ENCODE measurements at regions not wholly inside any gene's neighbourhood (a gene's known extent, or its start where the extent isn't known, plus 50 kb on each side); places are given as distances from the start of the nearest gene placed in this dataset.

GRCh38 chrX:109890300-109890699, 112.6 kb upstream of the TMEM164 start:
- Histone ChIP-seq H3K4me1 (ENCODE audit: control insufficient read depth, insufficient read depth, low read length) (peaks cover 16% of the 10 kb centered on the region), H3K27ac (ENCODE audit: control insufficient read depth, insufficient read depth) (no peak overlapping the region), H3K9me3 (replicated peaks; ENCODE audit: control insufficient read depth, insufficient read depth, low read length) (no peaks in the 10 kb centered on the region), H3K4me2 (ENCODE audit: control insufficient read depth, insufficient read depth) (no peak overlapping the region; the same call in 1 of the 2 replicates), H4K20me1 (ENCODE audit: control insufficient read depth, insufficient read depth) (no peaks in the 10 kb centered on the region), H2AFZ (ENCODE audit: control insufficient read depth, low read depth, low read length) (no peak overlapping the region; the same call in 1 of the 2 replicates), H3K9ac (ENCODE audit: control insufficient read depth, insufficient read depth, low read length) (no peak overlapping the region), H3K27me3 (replicated peaks in 1 of 2; ENCODE audit: control insufficient read depth in 2 of 2, insufficient read depth in 2 of 2, low read length in 1 of 2) (no peaks in the 10 kb centered on the region), H3K79me2 (ENCODE audit: control insufficient read depth, insufficient read depth, low read length) (no peaks in the 10 kb centered on the region), H3K36me3 (ENCODE audit: control insufficient read depth in 2 of 2, insufficient read depth in 2 of 2, low read length in 1 of 2) (no peaks in the 10 kb centered on the region), H3K4me3 (no peak overlapping the region)
- SMC1A ChIA-PET (ENCODE audit: uncharacterized antibody, unreplicated experiment): interaction anchor here (0.8 to 6.8 kb wide), 36 partner anchors 10 to 1192 kb away, joined by 3 to 137 read pairs (median 5); no protein-coding TSS in a partner anchor
- no peak for ATAC-seq
- no peak for TF ChIP-seq HDGF (IDR thresholded peaks at IDR 0.05)
- TF ChIP-seq ZNF217 (IDR thresholded peaks at IDR 0.05): no peak
- no peak for TF ChIP-seq EED (IDR thresholded peaks at IDR 0.05; ENCODE audit: low read depth)
- no peak for TF ChIP-seq NFYB (IDR thresholded peaks at IDR 0.05; ENCODE audit: insufficient read depth, low read depth, low read length)
- TF ChIP-seq CBX5 (IDR thresholded peaks at IDR 0.05; ENCODE audit: low read depth): no peak
- no peak for TF ChIP-seq MEF2B (IDR thresholded peaks at IDR 0.05; ENCODE audit: partially characterized antibody, poor library complexity, severe bottlenecking)
- TF ChIP-seq MTA3 (IDR thresholded peaks at IDR 0.05; ENCODE audit: borderline replicate concordance, low read length): no peak
- TF ChIP-seq, protein P1, sequence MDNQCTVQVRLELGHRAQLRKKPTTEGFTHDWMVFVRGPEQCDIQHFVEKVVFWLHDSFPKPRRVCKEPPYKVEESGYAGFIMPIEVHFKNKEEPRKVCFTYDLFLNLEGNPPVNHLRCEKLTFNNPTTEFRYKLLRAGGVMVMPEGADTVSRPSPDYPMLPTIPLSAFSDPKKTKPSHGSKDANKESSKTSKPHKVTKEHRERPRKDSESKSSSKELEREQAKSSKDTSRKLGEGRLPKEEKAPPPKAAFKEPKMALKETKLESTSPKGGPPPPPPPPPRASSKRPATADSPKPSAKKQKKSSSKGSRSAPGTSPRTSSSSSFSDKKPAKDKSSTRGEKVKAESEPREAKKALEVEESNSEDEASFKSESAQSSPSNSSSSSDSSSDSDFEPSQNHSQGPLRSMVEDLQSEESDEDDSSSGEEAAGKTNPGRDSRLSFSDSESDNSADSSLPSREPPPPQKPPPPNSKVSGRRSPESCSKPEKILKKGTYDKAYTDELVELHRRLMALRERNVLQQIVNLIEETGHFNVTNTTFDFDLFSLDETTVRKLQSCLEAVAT (IDR thresholded peaks at IDR 0.05): no peak
- no peak for TF ChIP-seq SREBF1 (IDR thresholded peaks at IDR 0.05; ENCODE audit: low read length)
- intact Hi-C loops (cut with micrococcal nuclease; ENCODE audit: unreplicated experiment) (no loop called here), in situ Hi-C loops (cut with MboI) (no loop called here)
- 28% methylated on average over 3 of the region's 3 CpGs for WGBS (ENCODE audit: insufficient coverage, insufficient replicate concordance, low lambda C conversion rate, missing lambda C conversion rate)
- BruUV-seq (replicated peaks): no TSS peak
- no peak for FAIRE-seq
- RAD21 ChIA-PET (ENCODE audit: unreplicated experiment): interaction anchor here (0.8 to 4.6 kb wide), 26 partner anchors 11 to 1216 kb away, joined by 3 to 74 read pairs (median 6); no protein-coding TSS in a partner anchor
- POLR2A ChIA-PET: interaction anchor here (0.6 to 1.1 kb wide), 4 partner anchors 10 to 404 kb away, joined by 3 to 4 read pairs (median 3); no protein-coding TSS in a partner anchor
- DNase-seq (ENCODE audit: low read depth, low spot score): no peak
- CTCF ChIA-PET: interaction anchor here (0.6 to 9.0 kb wide), 62 partner anchors 9 to 1305 kb away, joined by 3 to 202 read pairs (median 5); partner anchors contain the start of gene GUCY2F
